NCI-H1930 (cell line): ENCODE measurements at regions not wholly inside any gene's neighbourhood (a gene's known extent, or its start where the extent isn't known, plus 50 kb on each side); places are given as distances from the start of the nearest gene placed in this dataset.
"Not testable (repeated sequence)": the region's sequence is repeated elsewhere in the genome, so short reads cannot be mapped to it uniquely, and the experiment has no call there.

Experiments used
- DNase-seq, 2 experiments: peaks; one replicate each; lab custom pipeline; 2025; lab: John Stamatoyannopoulos, UW

GRCh38 chr9:61628951-61629350, 439.1 kb downstream of the SPATA31A7 start:
- DNase-seq = not testable (repeated sequence)

GRCh38 chr9:61634192-61634591, 444.4 kb downstream of the SPATA31A7 start:
- DNase-seq = no peak

- not testable (repeated sequence) for DNase-seq
Measured at GRCh38 chr9:61664232-61664631, 474.4 kb downstream of the SPATA31A7 start.

- DNase-seq = no peak
Measured at GRCh38 chr9:61665330-61665751, 475.5 kb downstream of the SPATA31A7 start.

- no peak for DNase-seq
Measured at GRCh38 chr9:61665829-61666228, 476.0 kb downstream of the SPATA31A7 start.

GRCh38 chr9:61666310-61666709, 476.5 kb downstream of the SPATA31A7 start:
- DNase-seq = no peak

- no peak for DNase-seq
Measured at GRCh38 chr9:61666849-61667371, 477.1 kb downstream of the SPATA31A7 start.

- DNase-seq = no peak
Measured at GRCh38 chr9:61667559-61668121, 477.8 kb downstream of the SPATA31A7 start.

GRCh38 chr9:61668201-61668600, 478.4 kb downstream of the SPATA31A7 start:
- not testable (repeated sequence) for DNase-seq

- DNase-seq = no peak
Measured at GRCh38 chr9:61668846-61669245, 479.0 kb downstream of the SPATA31A7 start.

GRCh38 chr9:61669352-61669751, 479.5 kb downstream of the SPATA31A7 start:
- DNase-seq = no peak

GRCh38 chr9:61669831-61670505, 480.1 kb downstream of the SPATA31A7 start:
- peak in 1 of 2 experiments; percentile 22 for DNase-seq

GRCh38 chr9:61670616-61671015, 480.8 kb downstream of the SPATA31A7 start:
- no peak for DNase-seq

GRCh38 chr9:61671276-61671973, 481.6 kb downstream of the SPATA31A7 start:
- DNase-seq = peak; percentile 55 to 79

- DNase-seq = not testable (repeated sequence)
Measured at GRCh38 chr9:61672107-61672541, 482.3 kb downstream of the SPATA31A7 start.

GRCh38 chr9:61672645-61673167, 482.9 kb downstream of the SPATA31A7 start:
- not testable (repeated sequence) for DNase-seq

GRCh38 chr9:61673247-61673646, 483.4 kb downstream of the SPATA31A7 start:
- no peak for DNase-seq

- peak in 1 of 2 experiments; percentile 43 for DNase-seq
Measured at GRCh38 chr9:61673664-61674381, 484.0 kb downstream of the SPATA31A7 start.

- no peak for DNase-seq
Measured at GRCh38 chr9:61674465-61674864, 484.6 kb downstream of the SPATA31A7 start.

- DNase-seq = no peak
Measured at GRCh38 chr9:61674882-61675281, 485.0 kb downstream of the SPATA31A7 start.
